DOHH2 (cell line): ENCODE measurements at regions not wholly inside any gene's neighbourhood (a gene's known extent, or its start where the extent isn't known, plus 50 kb on each side); places are given as distances from the start of the nearest gene placed in this dataset.
"Not testable (repeated sequence)": the region's sequence is repeated elsewhere in the genome, so short reads cannot be mapped to it uniquely, and the experiment has no call there.

ENCODE experiments used
- H3F3A ChIP-seq: fragments of 200-600 bp; sonication (generic), shearing (Covaris generic); 2 replicates; pipeline ENCODE4 v1.6.0; 2016; ENCODE audit warnings: antibody characterized with exemption, mild to moderate bottlenecking; ENCODE audit not compliant: control insufficient read depth, insufficient read depth
- H3K27ac ChIP-seq: fragments of 200-600 bp; sonication (generic); 2 replicates; pipeline ENCODE4 v1.5.1; 2014; ENCODE audit warnings: low read depth, mild to moderate bottlenecking, low read length, moderate library complexity
- H3K27me3 ChIP-seq: fragments of 200-600 bp; sonication (generic); 2 replicates; pipeline ENCODE4 v1.6.1; 2014; ENCODE audit warnings: mild to moderate bottlenecking, low read length, mixed read lengths; ENCODE audit not compliant: control insufficient read depth
- H3K36me3 ChIP-seq: fragments of 200-600 bp; sonication (generic); 2 replicates; pipeline ENCODE4 v1.6.1; 2014; ENCODE audit warnings: mild to moderate bottlenecking, low read length, moderate library complexity, mixed read lengths; ENCODE audit not compliant: control insufficient read depth
- H3K4me1 ChIP-seq: fragments of 200-600 bp; sonication (generic); 2 replicates; pipeline ENCODE4 v1.6.1; 2014; ENCODE audit warnings: mild to moderate bottlenecking, low read length, mixed read lengths; ENCODE audit not compliant: control insufficient read depth
- H3K4me2 ChIP-seq: fragments of 200-600 bp; sonication (generic); 2 replicates; pipeline ENCODE4 v1.6.0; 2014; ENCODE audit warnings: mild to moderate bottlenecking, low read length, moderate library complexity
- H3K4me3 ChIP-seq: fragments of 200-600 bp; sonication (generic); 2 replicates; pipeline ENCODE4 v1.5.1; 2014; ENCODE audit warnings: mild to moderate bottlenecking, low read length, mixed read lengths
- H3K79me2 ChIP-seq: fragments of 200-600 bp; sonication (generic); 2 replicates; pipeline ENCODE4 v1.6.1; 2014; ENCODE audit warnings: mild to moderate bottlenecking, low read length, mixed read lengths; ENCODE audit not compliant: control insufficient read depth
- H3K9me2 ChIP-seq: fragments of 200-600 bp; sonication (generic); replicated peaks from 2 replicates; pipeline ENCODE4 v1.6.1; 2014; ENCODE audit warnings: mild to moderate bottlenecking, low read length, mixed read lengths; ENCODE audit not compliant: control insufficient read depth
- H3K9me3 ChIP-seq: fragments of 200-600 bp; sonication (generic); 2 replicates; pipeline ENCODE4 v1.6.1; 2014; ENCODE audit warnings: antibody characterized with exemption, low read length, mixed read lengths; ENCODE audit not compliant: control insufficient read depth, insufficient read depth
- H4K20me1 ChIP-seq: fragments of 200-600 bp; sonication (generic); 2 replicates; pipeline ENCODE4 v1.6.0; 2014; ENCODE audit warnings: low read depth, mild to moderate bottlenecking, antibody characterized with exemption, low read length, moderate library complexity; ENCODE audit not compliant: control insufficient read depth, insufficient read depth
- CTCF ChIP-seq: fragments of 200-600 bp; sonication (generic); IDR thresholded peaks from one replicate; pipeline ENCODE4 v1.5.1; 2014; ENCODE audit warnings: antibody characterized with exemption, mild to moderate bottlenecking, low read depth, low read length; ENCODE audit not compliant: poor library complexity, severe bottlenecking
- EZH2phosphoT487 ChIP-seq: fragments of 200-600 bp; sonication (generic); IDR thresholded peaks from 2 replicates; pipeline ENCODE4 v1.6.1; 2017; ENCODE audit warnings: borderline replicate concordance, mild to moderate bottlenecking, antibody characterized with exemption, low read length, moderate library complexity, mixed read lengths

- TF ChIP-seq EZH2phosphoT487 (no peak), CTCF (no peak)
- Histone ChIP-seq H3F3A (0 out of 2 replicates have a peak, but pooled peaks cover under 1% of the 10 kb centered on the region), H3K9me2 (no peaks in the 10 kb centered on the region), H3K4me2 (no peak overlapping the region), H3K9me3 (no peaks in the 10 kb centered on the region), H3K79me2 (no peaks in the 10 kb centered on the region), H3K27ac (no peak overlapping the region), H3K36me3 (no peaks in the 10 kb centered on the region), H3K4me1 (peaks cover 4% of the 10 kb centered on the region; the same call in 1 of the 2 replicates), H3K4me3 (no peak overlapping the region), H3K27me3 (peaks cover 73% of the 10 kb centered on the region), H4K20me1 (peaks cover 8% of the 10 kb centered on the region; the same call in 1 of the 2 replicates)
These were observed 53.6 kb upstream of the SIRPA start for GRCh38 chr20:1841554-1842140.

- Histone ChIP-seq H3F3A (no peaks in the 10 kb centered on the region), H3K79me2 (no peaks in the 10 kb centered on the region), H3K4me3 (no peak overlapping the region), H3K9me3 (no peaks in the 10 kb centered on the region), H3K27ac (no peak overlapping the region), H3K4me2 (no peak overlapping the region), H3K4me1 (peaks cover 4% of the 10 kb centered on the region; the same call in 1 of the 2 replicates), H3K27me3 (peaks cover 66% of the 10 kb centered on the region), H3K36me3 (no peaks in the 10 kb centered on the region), H3K9me2 (no peaks in the 10 kb centered on the region), H4K20me1 (peaks cover 6% of the 10 kb centered on the region; the same call in 1 of the 2 replicates)
- no peak for TF ChIP-seq EZH2phosphoT487
- no peak for TF ChIP-seq CTCF
These were observed 54.2 kb upstream of the SIRPA start for GRCh38 chr20:1840817-1841553.

GRCh38 chr20:1839376-1840317, 55.6 kb upstream of the SIRPA start:
- H3K79me2 ChIP-seq, H3K36me3 ChIP-seq, H3K4me1 ChIP-seq, H3K4me3 ChIP-seq, H3K9me2 ChIP-seq, H3K9me3 ChIP-seq, H3K4me2 ChIP-seq, H4K20me1 ChIP-seq, H3F3A ChIP-seq, H3K27ac ChIP-seq: not testable (repeated sequence)
- peaks cover 63% of the 10 kb centered on the region for H3K27me3 ChIP-seq
